Inflammatory macrophage treated with lipopolysaccharide for 4 hours (primary cell): ENCODE measurements at regions not wholly inside any gene's neighbourhood (a gene's known extent, or its start where the extent isn't known, plus 50 kb on each side); places are given as distances from the start of the nearest gene placed in this dataset.

ENCODE experiments used
- DNase-seq: peaks from one replicate; pipeline ENCODE4 v3.0.0-alpha.2; 2020

- no peak for DNase-seq
These were observed 286.5 kb downstream of the PCDH17 start for GRCh38 chr13:57918086-57918485.

GRCh38 chr13:57918913-57919312, 287.4 kb downstream of the PCDH17 start:
- no peak for DNase-seq

GRCh38 chr13:57925250-57925649, 293.7 kb downstream of the PCDH17 start:
- DNase-seq = no peak

- DNase-seq = no peak
These were observed 294.2 kb downstream of the PCDH17 start for GRCh38 chr13:57925751-57926150.

GRCh38 chr13:57932061-57932460, 300.5 kb downstream of the PCDH17 start:
- DNase-seq = no peak

- no peak for DNase-seq
These were observed 302.1 kb downstream of the PCDH17 start for GRCh38 chr13:57933606-57934005.

GRCh38 chr13:57935965-57936364, 304.4 kb downstream of the PCDH17 start:
- DNase-seq = no peak

GRCh38 chr13:57946361-57946760, 314.8 kb downstream of the PCDH17 start:
- DNase-seq = no peak

GRCh38 chr13:57948884-57949283, 317.3 kb downstream of the PCDH17 start:
- no peak for DNase-seq

GRCh38 chr13:57969951-57970350, 338.4 kb downstream of the PCDH17 start:
- no peak for DNase-seq

GRCh38 chr13:57970404-57970803, 338.9 kb downstream of the PCDH17 start:
- no peak for DNase-seq

GRCh38 chr13:57982782-57983181, 351.2 kb downstream of the PCDH17 start:
- no peak for DNase-seq

- no peak for DNase-seq
These were observed 356.7 kb downstream of the PCDH17 start for GRCh38 chr13:57988276-57988675.

GRCh38 chr13:57991041-57991440, 359.5 kb downstream of the PCDH17 start:
- no peak for DNase-seq

GRCh38 chr13:57992416-57992815, 360.9 kb downstream of the PCDH17 start:
- no peak for DNase-seq

GRCh38 chr13:57996717-57997116, 365.2 kb downstream of the PCDH17 start:
- no peak for DNase-seq

- DNase-seq = no peak
These were observed 373.2 kb downstream of the PCDH17 start for GRCh38 chr13:58004751-58005150.

GRCh38 chr13:58018020-58018419, 386.5 kb downstream of the PCDH17 start:
- DNase-seq = no peak

- DNase-seq = no peak
These were observed 387.3 kb downstream of the PCDH17 start for GRCh38 chr13:58018865-58019264.

- DNase-seq = no peak
These were observed 392.6 kb downstream of the PCDH17 start for GRCh38 chr13:58024103-58024502.

- DNase-seq = no peak
These were observed 394.3 kb downstream of the PCDH17 start for GRCh38 chr13:58025821-58026220.

GRCh38 chr13:58032676-58033460, 401.3 kb downstream of the PCDH17 start:
- no peak for DNase-seq

GRCh38 chr13:58043971-58044370, 412.4 kb downstream of the PCDH17 start:
- DNase-seq = no peak

- DNase-seq = no peak
These were observed 417.1 kb downstream of the PCDH17 start for GRCh38 chr13:58048670-58049069.

GRCh38 chr13:58051396-58051795, 419.9 kb downstream of the PCDH17 start:
- no peak for DNase-seq
